ENCODE measurements at regions not wholly inside any gene's neighbourhood (a gene's known extent, or its start where the extent isn't known, plus 50 kb on each side); places are given as distances from the start of the nearest gene placed in this dataset.

GRCh38 chr13:53141336-53141735 lies 112.7 kb downstream of the OLFM4 start:
- H3K27ac Mint-ChIP-seq: no peak overlapping the region
- no peak overlapping the region for H2AFZ ChIP-seq (replicated peaks)

GRCh38 chr13:53142306-53142705 lies 113.7 kb downstream of the OLFM4 start:
- DNase-seq (ENCODE audit: low spot score): no peak
- no peaks in the 10 kb centered on the region for H3K36me3 Mint-ChIP-seq
- H3K4me1 ChIP-seq: peaks cover 19% of the 10 kb centered on the region

More at GRCh38 chr13:53141336-53141735, 112.7 kb downstream of the OLFM4 start:
- H3K9me3 ChIP-seq (ENCODE audit: low read depth): no peaks in the 10 kb centered on the region
- H3K4me3 Mint-ChIP-seq: no peak overlapping the region
- no peaks in the 10 kb centered on the region for H3K27me3 ChIP-seq
- no peak for DNase-seq (ENCODE audit: low spot score)
- no peaks in the 10 kb centered on the region for H3K36me3 Mint-ChIP-seq
- no peaks in the 10 kb centered on the region for H3K9me3 Mint-ChIP-seq
- H3F3A ChIP-seq (ENCODE audit: low read depth): no peaks in the 10 kb centered on the region
- peaks cover 19% of the 10 kb centered on the region for H3K4me1 ChIP-seq
- TF ChIP-seq EZH2 (IDR thresholded peaks at IDR 0.05) (no peak), CTCF (IDR thresholded peaks at IDR 0.05) (no peak), EZH2phosphoT487 (IDR thresholded peaks at IDR 0.05) (no peak)
- no peak overlapping the region for H3K27ac ChIP-seq
- peaks cover 25% of the 10 kb centered on the region for H3K4me1 Mint-ChIP-seq
- H3K27me3 Mint-ChIP-seq (ENCODE audit: insufficient read depth, low read depth): peaks cover 3% of the 10 kb centered on the region
- H3K4me2 ChIP-seq: peak overlapping the region; percentile 5
- H3K9ac ChIP-seq: no peak overlapping the region
- no peaks in the 10 kb centered on the region for H4K20me1 ChIP-seq (ENCODE audit: low read depth)
- no peak overlapping the region for H3K4me3 ChIP-seq
- H3K36me3 ChIP-seq: no peaks in the 10 kb centered on the region
- H3K79me2 ChIP-seq (ENCODE audit: low read depth): no peaks in the 10 kb centered on the region

GRCh38 chr13:53143757-53144339 lies 115.2 kb downstream of the OLFM4 start:
- H3K36me3 Mint-ChIP-seq: no peaks in the 10 kb centered on the region
- H3K4me2 ChIP-seq: no peak overlapping the region

More at GRCh38 chr13:53142306-53142705, 113.7 kb downstream of the OLFM4 start:
- no peaks in the 10 kb centered on the region for H3K27me3 ChIP-seq
- no peaks in the 10 kb centered on the region for H4K20me1 ChIP-seq (ENCODE audit: low read depth)
- no peaks in the 10 kb centered on the region for H3K9me3 ChIP-seq (ENCODE audit: low read depth)
- no peak overlapping the region for H3K27ac ChIP-seq
- H3F3A ChIP-seq (ENCODE audit: low read depth): no peaks in the 10 kb centered on the region
- H3K4me1 Mint-ChIP-seq: peaks cover 25% of the 10 kb centered on the region
- no peak overlapping the region for H3K4me3 Mint-ChIP-seq
- H3K4me2 ChIP-seq: no peak overlapping the region
- peaks cover 3% of the 10 kb centered on the region for H3K27me3 Mint-ChIP-seq (ENCODE audit: insufficient read depth, low read depth)
- H3K36me3 ChIP-seq: no peaks in the 10 kb centered on the region
- TF ChIP-seq CTCF (IDR thresholded peaks at IDR 0.05) (no peak), EZH2 (IDR thresholded peaks at IDR 0.05) (no peak), EZH2phosphoT487 (IDR thresholded peaks at IDR 0.05) (no peak)
- no peak overlapping the region for H2AFZ ChIP-seq (replicated peaks)
- H3K79me2 ChIP-seq (ENCODE audit: low read depth): no peaks in the 10 kb centered on the region
- H3K9me3 Mint-ChIP-seq: no peaks in the 10 kb centered on the region
- H3K4me3 ChIP-seq: no peak overlapping the region
- H3K9ac ChIP-seq: no peak overlapping the region
- no peak overlapping the region for H3K27ac Mint-ChIP-seq

More at GRCh38 chr13:53143757-53144339, 115.2 kb downstream of the OLFM4 start:
- Histone ChIP-seq H3K27ac (no peak overlapping the region), H4K20me1 (ENCODE audit: low read depth) (no peaks in the 10 kb centered on the region), H3K9me3 (ENCODE audit: low read depth) (no peaks in the 10 kb centered on the region), H3K9ac (no peak overlapping the region), H3K4me3 (no peak overlapping the region), H3K36me3 (no peaks in the 10 kb centered on the region), H3K27me3 (no peaks in the 10 kb centered on the region), H3F3A (ENCODE audit: low read depth) (no peaks in the 10 kb centered on the region), H2AFZ (replicated peaks) (no peak overlapping the region), H3K4me1 (peaks cover 19% of the 10 kb centered on the region), H3K79me2 (ENCODE audit: low read depth) (no peaks in the 10 kb centered on the region)
- no peak overlapping the region for H3K27ac Mint-ChIP-seq
- no peak overlapping the region for H3K4me3 Mint-ChIP-seq
- no peaks in the 10 kb centered on the region for H3K9me3 Mint-ChIP-seq
- peaks cover 3% of the 10 kb centered on the region for H3K27me3 Mint-ChIP-seq (ENCODE audit: insufficient read depth, low read depth)
- H3K4me1 Mint-ChIP-seq: peaks cover 20% of the 10 kb centered on the region
- no peak for DNase-seq (ENCODE audit: low spot score)
- no peak for TF ChIP-seq EZH2phosphoT487 (IDR thresholded peaks at IDR 0.05)
- TF ChIP-seq EZH2 (IDR thresholded peaks at IDR 0.05): no peak
- TF ChIP-seq CTCF (IDR thresholded peaks at IDR 0.05): no peak
